CD4-positive, alpha-beta T cell treated with Interleukin-4 for 4 hours (primary cell): ENCODE measurements at regions not wholly inside any gene's neighbourhood (a gene's known extent, or its start where the extent isn't known, plus 50 kb on each side); places are given as distances from the start of the nearest gene placed in this dataset.
"Not testable (repeated sequence)": the region's sequence is repeated elsewhere in the genome, so short reads cannot be mapped to it uniquely, and the experiment has no call there.

ENCODE experiments used
- DNase-seq: peaks from one replicate; pipeline ENCODE4 v3.0.0-alpha.2; 2020

GRCh38 chr1:198408716-198409115, 131.8 kb downstream of the ATP6V1G3 start:
- DNase-seq, result no peak

- not testable (repeated sequence) for DNase-seq
Measured at GRCh38 chr1:198404632-198405031, 135.8 kb downstream of the ATP6V1G3 start.

- DNase-seq, result no peak
Measured at GRCh38 chr1:198400063-198400462, 140.4 kb downstream of the ATP6V1G3 start.

- DNase-seq, result no peak
Measured at GRCh38 chr1:198399452-198399851, 141.0 kb downstream of the ATP6V1G3 start.

GRCh38 chr1:198397208-198397808, 143.2 kb downstream of the ATP6V1G3 start:
- no peak for DNase-seq

- no peak for DNase-seq
Measured at GRCh38 chr1:198391393-198392020, 149.0 kb downstream of the ATP6V1G3 start.

GRCh38 chr1:198387587-198387986, 152.9 kb downstream of the ATP6V1G3 start:
- no peak for DNase-seq

- no peak for DNase-seq
Measured at GRCh38 chr1:198380275-198380674, 160.2 kb downstream of the ATP6V1G3 start.

- no peak for DNase-seq
Measured at GRCh38 chr1:198377702-198378101, 162.8 kb downstream of the ATP6V1G3 start.

GRCh38 chr1:198374288-198374687, 166.2 kb downstream of the ATP6V1G3 start:
- DNase-seq, result no peak

GRCh38 chr1:198373376-198373775, 167.1 kb downstream of the ATP6V1G3 start:
- DNase-seq, result no peak
